Cardiac fibroblast (primary cell): ENCODE measurements at regions not wholly inside any gene's neighbourhood (a gene's known extent, or its start where the extent isn't known, plus 50 kb on each side); places are given as distances from the start of the nearest gene placed in this dataset.

Experiments used
- DNase-seq, 2 donors: peaks; one replicate each; pipeline versions ENCODE4 v3.0.0 to v3.0.0-alpha.2; 2010; ENCODE audit warnings: low read depth in 2 of 2
- H3K4me3 ChIP-seq, 2 donors: replicated peaks in 1 of 2; 1 replicate in 1 of 2; 2 replicates in 1 of 2; pipeline ENCODE4 v1.5.1; 2011; ENCODE audit warnings: low read depth in 2 of 2, low read length in 2 of 2, mild to moderate bottlenecking in 2 of 2, moderate library complexity in 1 of 2
- CTCF ChIP-seq: IDR thresholded peaks from one replicate; pipeline ENCODE4 v1.5.1; 2011; ENCODE audit warnings: low read depth, mild to moderate bottlenecking, low read length, inconsistent platforms

GRCh38 chr3:137438561-137438960, 325.6 kb upstream of the SOX14 start:
- TF ChIP-seq CTCF = no peak
- DNase-seq = no peak
- H3K4me3 ChIP-seq = no peak overlapping the region

GRCh38 chr3:137460944-137461343, 303.2 kb upstream of the SOX14 start:
- H3K4me3 ChIP-seq = no peak overlapping the region
- no peak for TF ChIP-seq CTCF
- no peak for DNase-seq

GRCh38 chr3:137463131-137463530, 301.0 kb upstream of the SOX14 start:
- no peak for TF ChIP-seq CTCF
- no peak overlapping the region for H3K4me3 ChIP-seq
- DNase-seq = no peak

- TF ChIP-seq CTCF = no peak
- no peak overlapping the region for H3K4me3 ChIP-seq
- DNase-seq = no peak
These were observed 299.8 kb upstream of the SOX14 start for GRCh38 chr3:137464341-137464740.

GRCh38 chr3:137468446-137468845, 295.7 kb upstream of the SOX14 start:
- no peak for DNase-seq
- TF ChIP-seq CTCF = no peak
- no peak overlapping the region for H3K4me3 ChIP-seq

- no peak overlapping the region for H3K4me3 ChIP-seq
- TF ChIP-seq CTCF = no peak
- DNase-seq = no peak
These were observed 294.9 kb upstream of the SOX14 start for GRCh38 chr3:137469263-137469662.

GRCh38 chr3:137471130-137471529, 293.0 kb upstream of the SOX14 start:
- no peak overlapping the region for H3K4me3 ChIP-seq
- TF ChIP-seq CTCF = no peak
- no peak for DNase-seq
